CD4-positive, alpha-beta T cell (primary cell): ENCODE measurements at regions not wholly inside any gene's neighbourhood (a gene's known extent, or its start where the extent isn't known, plus 50 kb on each side); places are given as distances from the start of the nearest gene placed in this dataset.
A peak's percentile ranks its signal among the peaks of the same experiment; 100 is the strongest.
"Not testable (repeated sequence)": the region's sequence is repeated elsewhere in the genome, so short reads cannot be mapped to it uniquely, and the experiment has no call there.

Experiments
- ATAC-seq: fragments of 200-7000 bp; cut with Tn5 transposase; one replicate; pipeline ENCODE4 v1.10.0; 2022; ENCODE audit warnings: mild to moderate bottlenecking; ENCODE audit not compliant: poor library complexity
- CTCF ChIA-PET: fragments of 350-600 bp; sonication (Branson Sonifier 250); formaldehyde crosslinking; loops from one replicate; lab custom pipeline; 2021; ENCODE audit warnings: antibody characterized with exemption, inconsistent platforms; lab: Charles Lee
- POLR2A ChIA-PET: fragments of 350-600 bp; sonication (Branson Sonifier 250); formaldehyde crosslinking; loops from one replicate; lab custom pipeline; 2021; ENCODE audit warnings: antibody characterized with exemption, inconsistent platforms; lab: Charles Lee
- DNase-seq, 14 experiments: peaks; one replicate each; pipeline ENCODE4 v3.0.0-alpha.2; 2013 to 2020; ENCODE audit warnings: mixed read lengths in 2 of 14
- H3K27ac ChIP-seq, 2 donors: one replicate each; pipeline versions ENCODE4 v1.5.1 to v1.7.0; 2013; ENCODE audit warnings: low read length in 2 of 2, low read depth in 1 of 2, mild to moderate bottlenecking in 1 of 2
- H3K27me3 ChIP-seq, 2 experiments: 1 replicate in 1 of 2; 2 replicates in 1 of 2; pipeline versions ENCODE4 v1.6.1 to v1.7.0; 2013; ENCODE audit warnings: low read length in 2 of 2, control low read depth in 1 of 2, mild to moderate bottlenecking in 1 of 2, moderate library complexity in 1 of 2; ENCODE audit not compliant: insufficient read depth in 2 of 2, control insufficient read depth in 1 of 2
- H3K36me3 ChIP-seq: one replicate; pipeline ENCODE4 v1.6.1; 2013; ENCODE audit warnings: low read length, control low read depth; ENCODE audit not compliant: insufficient read depth
- H3K4me1 ChIP-seq: one replicate; pipeline ENCODE4 v1.6.1; 2013; ENCODE audit warnings: low read length, control low read depth; ENCODE audit not compliant: insufficient read depth
- H3K4me3 ChIP-seq: one replicate; pipeline ENCODE4 v1.5.1; 2013; ENCODE audit warnings: mild to moderate bottlenecking, low read length, moderate library complexity
- H3K9me3 ChIP-seq, 2 experiments: 1 replicate in 1 of 2; 2 replicates in 1 of 2; pipeline versions ENCODE4 v1.6.1 to v1.7.0; 2013; ENCODE audit warnings: low read length in 2 of 2, mild to moderate bottlenecking in 2 of 2, control low read depth in 1 of 2, moderate library complexity in 1 of 2; ENCODE audit not compliant: control insufficient read depth in 1 of 2, insufficient read depth in 1 of 2
- H3K27ac Mint-ChIP-seq: one replicate; pipeline ENCODE4 v1.8.0; 2020; ENCODE audit warnings: mixed read lengths
- H3K27me3 Mint-ChIP-seq: one replicate; pipeline ENCODE4 v1.8.0; 2021; ENCODE audit warnings: mixed read lengths
- H3K36me3 Mint-ChIP-seq: one replicate; pipeline ENCODE4 v1.8.0; 2021; ENCODE audit warnings: low read depth, mixed read lengths
- H3K4me1 Mint-ChIP-seq: one replicate; pipeline ENCODE4 v1.8.0; 2021; ENCODE audit warnings: low read depth, mixed read lengths
- H3K4me3 Mint-ChIP-seq: one replicate; pipeline ENCODE4 v1.8.0; 2020; ENCODE audit warnings: mild to moderate bottlenecking, mixed read lengths
- H3K9me3 Mint-ChIP-seq: one replicate; pipeline ENCODE4 v1.8.0; 2020; ENCODE audit warnings: mixed read lengths
- intact Hi-C, 2 experiments: fragments of 100-400 bp; cut with DNase I in 1 of 2; cut with micrococcal nuclease in 1 of 2; formaldehyde crosslinking; loops; one replicate each; pipeline versions ENCODE4 v1.15.1 to v1.9.0; 2023 to 2025; cut with DNase I, micrococcal nuclease

- POLR2A ChIA-PET, H3K9me3 ChIP-seq, H3K36me3 Mint-ChIP-seq, H3K27ac ChIP-seq, CTCF ChIA-PET, intact Hi-C loops, H3K27me3 Mint-ChIP-seq, H3K9me3 Mint-ChIP-seq, H3K27me3 ChIP-seq, ATAC-seq, H3K4me3 ChIP-seq, H3K4me3 Mint-ChIP-seq, H3K36me3 ChIP-seq: not testable (repeated sequence)
- Mint-ChIP-seq H3K4me1 (peaks cover 37% of the 10 kb centered on the region), H3K27ac (peak overlapping the region; percentile 71)
- DNase-seq: peak in 1 of 14 experiments; percentile 3
- peaks cover 18% of the 10 kb centered on the region for H3K4me1 ChIP-seq
Observed at GRCh38 chr5:176041248-176041994, 73.3 kb upstream of the THOC3 start.

- H3K36me3 Mint-ChIP-seq, POLR2A ChIA-PET, CTCF ChIA-PET, H3K27ac ChIP-seq, intact Hi-C loops, H3K4me3 Mint-ChIP-seq, H3K27me3 Mint-ChIP-seq, H3K4me3 ChIP-seq, H3K27me3 ChIP-seq, H3K36me3 ChIP-seq, H3K9me3 Mint-ChIP-seq, H3K9me3 ChIP-seq: not testable (repeated sequence)
- DNase-seq (peak in 5 of 14 experiments; percentile 8 to 46 (median 29)), ATAC-seq (peak; percentile 77)
- peaks cover 17% of the 10 kb centered on the region for H3K4me1 ChIP-seq
- H3K27ac Mint-ChIP-seq: peak overlapping the region; percentile 71
- H3K4me1 Mint-ChIP-seq: peaks cover 34% of the 10 kb centered on the region
Observed at GRCh38 chr5:176042020-176042658, 74.0 kb upstream of the THOC3 start.

- intact Hi-C loops, H3K27ac Mint-ChIP-seq: not testable (repeated sequence)
- H3K4me1 Mint-ChIP-seq: peaks cover 30% of the 10 kb centered on the region
Observed at GRCh38 chr5:176043252-176043829, 75.2 kb upstream of the THOC3 start.

GRCh38 chr5:176043986-176044385 lies 75.9 kb upstream of the THOC3 start:
- ATAC-seq, H3K4me3 ChIP-seq, H3K27me3 ChIP-seq, H3K36me3 Mint-ChIP-seq, intact Hi-C loops, CTCF ChIA-PET, POLR2A ChIA-PET, H3K27ac ChIP-seq, H3K4me3 Mint-ChIP-seq, H3K36me3 ChIP-seq, H3K27me3 Mint-ChIP-seq, H3K9me3 Mint-ChIP-seq, H3K27ac Mint-ChIP-seq, H3K9me3 ChIP-seq: not testable (repeated sequence)
- peaks cover 29% of the 10 kb centered on the region for H3K4me1 Mint-ChIP-seq
- peak in 1 of 14 experiments; percentile 5 for DNase-seq
- H3K4me1 ChIP-seq: peaks cover 20% of the 10 kb centered on the region

More at GRCh38 chr5:176043252-176043829, 75.2 kb upstream of the THOC3 start:
- H3K27me3 Mint-ChIP-seq, H3K9me3 Mint-ChIP-seq, H3K36me3 ChIP-seq, H3K36me3 Mint-ChIP-seq, ATAC-seq, POLR2A ChIA-PET, H3K4me3 ChIP-seq, H3K27ac ChIP-seq, H3K9me3 ChIP-seq, H3K27me3 ChIP-seq, H3K4me3 Mint-ChIP-seq, CTCF ChIA-PET: not testable (repeated sequence)
- peak in 1 of 14 experiments; percentile 6 for DNase-seq
- peaks cover 15% of the 10 kb centered on the region for H3K4me1 ChIP-seq

GRCh38 chr5:176044431-176044830 lies 76.3 kb upstream of the THOC3 start:
- H3K36me3 ChIP-seq, H3K27ac Mint-ChIP-seq, intact Hi-C loops, CTCF ChIA-PET, H3K4me3 Mint-ChIP-seq, H3K27me3 ChIP-seq, H3K4me3 ChIP-seq, ATAC-seq, POLR2A ChIA-PET, H3K27ac ChIP-seq, H3K9me3 ChIP-seq, H3K36me3 Mint-ChIP-seq, H3K9me3 Mint-ChIP-seq, H3K27me3 Mint-ChIP-seq: not testable (repeated sequence)
- H3K4me1 Mint-ChIP-seq: peaks cover 26% of the 10 kb centered on the region
- DNase-seq: peak in 1 of 14 experiments; percentile 1
- H3K4me1 ChIP-seq: peaks cover 20% of the 10 kb centered on the region

- H3K36me3 ChIP-seq, H3K9me3 ChIP-seq, H3K36me3 Mint-ChIP-seq, H3K27ac Mint-ChIP-seq, H3K4me3 Mint-ChIP-seq, H3K27me3 ChIP-seq, intact Hi-C loops, H3K9me3 Mint-ChIP-seq, H3K27ac ChIP-seq, POLR2A ChIA-PET, H3K4me3 ChIP-seq, H3K27me3 Mint-ChIP-seq: not testable (repeated sequence)
- DNase-seq (peak in 9 of 14 experiments; percentile 13 to 52 (median 37)), ATAC-seq (peak; percentile 32)
- peaks cover 16% of the 10 kb centered on the region for H3K4me1 ChIP-seq
- CTCF ChIA-PET: interaction anchor here (0.5 kb wide), 1 partner anchor 383 kb away, joined by 3 read pairs; no protein-coding TSS in a partner anchor
- H3K4me1 Mint-ChIP-seq: peaks cover 16% of the 10 kb centered on the region
Observed at GRCh38 chr5:176045442-176045841, 77.3 kb upstream of the THOC3 start.
